ENCODE measurements at regions not wholly inside any gene's neighbourhood (a gene's known extent, or its start where the extent isn't known, plus 50 kb on each side); places are given as distances from the start of the nearest gene placed in this dataset.

- TF ChIP-seq, protein P1, sequence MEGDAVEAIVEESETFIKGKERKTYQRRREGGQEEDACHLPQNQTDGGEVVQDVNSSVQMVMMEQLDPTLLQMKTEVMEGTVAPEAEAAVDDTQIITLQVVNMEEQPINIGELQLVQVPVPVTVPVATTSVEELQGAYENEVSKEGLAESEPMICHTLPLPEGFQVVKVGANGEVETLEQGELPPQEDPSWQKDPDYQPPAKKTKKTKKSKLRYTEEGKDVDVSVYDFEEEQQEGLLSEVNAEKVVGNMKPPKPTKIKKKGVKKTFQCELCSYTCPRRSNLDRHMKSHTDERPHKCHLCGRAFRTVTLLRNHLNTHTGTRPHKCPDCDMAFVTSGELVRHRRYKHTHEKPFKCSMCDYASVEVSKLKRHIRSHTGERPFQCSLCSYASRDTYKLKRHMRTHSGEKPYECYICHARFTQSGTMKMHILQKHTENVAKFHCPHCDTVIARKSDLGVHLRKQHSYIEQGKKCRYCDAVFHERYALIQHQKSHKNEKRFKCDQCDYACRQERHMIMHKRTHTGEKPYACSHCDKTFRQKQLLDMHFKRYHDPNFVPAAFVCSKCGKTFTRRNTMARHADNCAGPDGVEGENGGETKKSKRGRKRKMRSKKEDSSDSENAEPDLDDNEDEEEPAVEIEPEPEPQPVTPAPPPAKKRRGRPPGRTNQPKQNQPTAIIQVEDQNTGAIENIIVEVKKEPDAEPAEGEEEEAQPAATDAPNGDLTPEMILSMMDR (IDR thresholded peaks at IDR 0.05; ENCODE audit: low read depth, low read length), result no peak
- no peak for TF ChIP-seq POLR2A (IDR thresholded peaks at IDR 0.05; ENCODE audit: extremely low read depth, insufficient read length)
Observed at GRCh38 chrX:20517565-20517964, 250.9 kb upstream of the RPS6KA3 start.

All from NB4 (cell line).